Tibial artery (tissue), 4 donors: ENCODE measurements at regions not wholly inside any gene's neighbourhood (a gene's known extent, or its start where the extent isn't known, plus 50 kb on each side); places are given as distances from the start of the nearest gene placed in this dataset.

Experiments
- DNase-seq, 2 donors: peaks; one replicate each; pipeline ENCODE4 v3.0.0-alpha.2; 2019
- H3K27ac ChIP-seq, 2 donors: fragments of 200-600 bp; sonication (generic) in 1 of 2; 1 replicate in 1 of 2; 2 replicates in 1 of 2; pipeline ENCODE4 v1.5.1; 2018 to 2019; ENCODE audit warnings: mild to moderate bottlenecking in 1 of 2
- H3K27me3 ChIP-seq, 2 donors: fragments of 200-600 bp; sonication (generic) in 1 of 2; one replicate each; pipeline versions ENCODE4 v1.5.1 to v1.6.0; 2016 to 2019
- H3K36me3 ChIP-seq, 3 donors: fragments of 200-600 bp; sonication (generic) in 2 of 3; one replicate each; pipeline ENCODE4 v1.5.1; 2016 to 2019; ENCODE audit warnings: mild to moderate bottlenecking in 2 of 3
- H3K4me1 ChIP-seq, 4 donors: fragments of 200-600 bp; sonication (generic) in 2 of 4; 1 replicate in 3 of 4; 2 replicates in 1 of 4; pipeline ENCODE4 v1.5.1; 2016 to 2019
- H3K4me3 ChIP-seq, 2 donors: fragments of 200-600 bp; sonication (generic) in 1 of 2; 1 replicate in 1 of 2; 2 replicates in 1 of 2; pipeline ENCODE4 v1.5.1; 2018 to 2019; ENCODE audit warnings: mild to moderate bottlenecking in 2 of 2
- H3K9me3 ChIP-seq, 3 donors: fragments of 200-600 bp; sonication (generic) in 1 of 3; one replicate each; pipeline ENCODE4 v1.5.1; 2016 to 2019
- CTCF ChIP-seq, 2 experiments: fragments of 200-600 bp in 1 of 2; fragments of 450-650 bp in 1 of 2; IDR thresholded peaks; one replicate each; pipeline ENCODE4 v1.5.1; 2017 to 2019; ENCODE audit warnings: antibody characterized with exemption in 2 of 2, mild to moderate bottlenecking in 1 of 2, moderate library complexity in 1 of 2
- intact Hi-C: fragments of 100-400 bp; cut with DNase I; formaldehyde crosslinking; loops from one replicate; pipeline ENCODE4 v1.15.0; 2023; ENCODE audit warnings: low total_unique reads

GRCh38 chr5:23235246-23235645 is 272.2 kb upstream of the PRDM9 start:
- Histone ChIP-seq H3K27me3 (no peaks in the 10 kb centered on the region), H3K27ac (no peak overlapping the region), H3K9me3 (no peaks in the 10 kb centered on the region), H3K4me3 (no peak overlapping the region), H3K4me1 (no peaks in the 10 kb centered on the region), H3K36me3 (no peaks in the 10 kb centered on the region)
- intact Hi-C loops, result no loop called here
- TF ChIP-seq CTCF (IDR thresholded peaks at IDR 0.05), result no peak
- DNase-seq, result no peak

- Histone ChIP-seq H3K4me1 (no peaks in the 10 kb centered on the region), H3K27me3 (no peaks in the 10 kb centered on the region), H3K27ac (no peak overlapping the region), H3K4me3 (no peak overlapping the region), H3K36me3 (no peaks in the 10 kb centered on the region), H3K9me3 (no peaks in the 10 kb centered on the region)
- intact Hi-C loops, result no loop called here
- DNase-seq, result no peak
- TF ChIP-seq CTCF (IDR thresholded peaks at IDR 0.05), result no peak
Observed at GRCh38 chr5:23234197-23234596, 273.2 kb upstream of the PRDM9 start.

GRCh38 chr5:23223846-23224245 is 283.6 kb upstream of the PRDM9 start:
- no peaks in the 10 kb centered on the region for H3K27me3 ChIP-seq
- no peak overlapping the region for H3K27ac ChIP-seq
- H3K9me3 ChIP-seq, result no peaks in the 10 kb centered on the region
- H3K36me3 ChIP-seq, result no peaks in the 10 kb centered on the region
- no peak for TF ChIP-seq CTCF (IDR thresholded peaks at IDR 0.05)
- no peak for DNase-seq
- H3K4me3 ChIP-seq, result no peak overlapping the region
- H3K4me1 ChIP-seq, result no peaks in the 10 kb centered on the region
- intact Hi-C loops, result no loop called here

GRCh38 chr5:23221831-23222230 is 285.6 kb upstream of the PRDM9 start:
- H3K4me1 ChIP-seq, result no peaks in the 10 kb centered on the region
- no peak for DNase-seq
- H3K36me3 ChIP-seq, result no peaks in the 10 kb centered on the region
- TF ChIP-seq CTCF (IDR thresholded peaks at IDR 0.05), result no peak
- intact Hi-C loops, result no loop called here
- no peak overlapping the region for H3K27ac ChIP-seq
- H3K9me3 ChIP-seq, result no peaks in the 10 kb centered on the region
- H3K27me3 ChIP-seq, result no peaks in the 10 kb centered on the region
- H3K4me3 ChIP-seq, result no peak overlapping the region

GRCh38 chr5:23217159-23217558 is 290.2 kb upstream of the PRDM9 start:
- TF ChIP-seq CTCF (IDR thresholded peaks at IDR 0.05), result no peak
- H3K27me3 ChIP-seq, result no peaks in the 10 kb centered on the region
- no peak overlapping the region for H3K27ac ChIP-seq
- no peaks in the 10 kb centered on the region for H3K36me3 ChIP-seq
- DNase-seq, result no peak
- intact Hi-C loops, result no loop called here
- H3K4me1 ChIP-seq, result no peaks in the 10 kb centered on the region
- no peak overlapping the region for H3K4me3 ChIP-seq
- no peaks in the 10 kb centered on the region for H3K9me3 ChIP-seq

GRCh38 chr5:23216345-23216744 is 291.1 kb upstream of the PRDM9 start:
- H3K36me3 ChIP-seq, result no peaks in the 10 kb centered on the region
- no peaks in the 10 kb centered on the region for H3K9me3 ChIP-seq
- no peak overlapping the region for H3K4me3 ChIP-seq
- intact Hi-C loops, result no loop called here
- no peaks in the 10 kb centered on the region for H3K27me3 ChIP-seq
- no peak overlapping the region for H3K27ac ChIP-seq
- no peak for TF ChIP-seq CTCF (IDR thresholded peaks at IDR 0.05)
- DNase-seq, result no peak
- no peaks in the 10 kb centered on the region for H3K4me1 ChIP-seq
